Right ventricle myocardium superior (tissue), 1 donor: ENCODE measurements at regions not wholly inside any gene's neighbourhood (a gene's known extent, or its start where the extent isn't known, plus 50 kb on each side); places are given as distances from the start of the nearest gene placed in this dataset.

ENCODE experiments used
- ATAC-seq: fragments of 200-7000 bp; cut with Tn5 transposase; one replicate; pipeline ENCODE4 v1.9.1; 2020; ENCODE audit warnings: mild to moderate bottlenecking; ENCODE audit not compliant: poor library complexity
- DNase-seq: peaks from one replicate; pipeline ENCODE4 v3.0.0-alpha.2; 2020
- intact Hi-C: fragments of 100-400 bp; cut with DNase I; formaldehyde crosslinking; loops from one replicate; pipeline ENCODE4 v1.11.2; 2022
- donor health status: DM: no; HTN: yes; CAD: no; lungs with severe emphysema.

DNA sequence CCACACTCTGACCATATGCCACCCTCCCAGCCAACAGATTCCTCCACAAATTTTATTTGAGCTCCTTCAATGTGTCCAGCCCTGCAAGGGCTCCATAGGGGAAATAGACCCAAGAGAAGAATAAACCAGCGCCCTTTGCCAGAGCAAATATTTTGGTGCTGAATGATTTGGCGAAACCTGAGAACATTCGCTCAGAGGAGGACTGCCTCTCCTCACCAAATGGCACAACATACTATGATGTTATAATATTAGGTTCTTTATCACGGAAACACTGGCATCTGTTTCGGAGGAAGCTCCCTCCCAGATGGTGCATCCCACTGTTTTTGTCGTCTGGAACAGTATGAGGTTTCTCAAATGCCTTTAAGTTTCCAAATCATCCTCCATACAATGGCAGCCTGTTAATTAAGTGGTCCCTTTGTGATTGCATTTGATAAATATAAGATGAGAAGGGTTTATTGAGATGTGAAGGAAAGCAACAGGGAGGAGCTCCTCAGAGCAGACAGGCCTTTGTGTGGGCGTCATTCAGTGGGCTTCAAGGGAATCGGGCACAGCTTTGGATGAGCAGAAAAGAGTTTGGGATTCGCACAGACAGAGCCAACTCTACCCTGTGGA, 139.1 kb upstream of the ADRA1B start:
- ATAC-seq (no peak), DNase-seq (no peak)
- intact Hi-C loops = no loop called here

DNA sequence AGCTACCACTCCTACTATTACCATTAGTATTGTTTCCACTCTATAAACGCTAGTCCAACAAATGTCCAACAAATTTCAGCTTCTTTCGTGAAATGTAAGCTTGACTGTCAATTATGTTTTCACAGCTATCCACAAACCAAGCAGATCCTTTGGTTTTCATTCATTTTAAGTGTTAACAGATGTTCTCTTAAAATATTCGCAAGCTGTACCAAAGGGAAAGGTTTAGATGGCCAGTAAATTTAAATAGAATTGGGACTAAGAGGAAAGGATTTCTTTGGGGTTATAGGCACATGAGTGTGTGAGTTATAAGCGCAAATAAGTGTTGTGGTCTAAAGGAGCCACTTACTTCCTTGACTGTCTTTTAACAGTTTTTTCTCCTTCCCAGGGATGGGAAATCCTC, 136.8 kb upstream of the ADRA1B start:
- ATAC-seq (no peak), DNase-seq (no peak)
- intact Hi-C loops = no loop called here

DNA sequence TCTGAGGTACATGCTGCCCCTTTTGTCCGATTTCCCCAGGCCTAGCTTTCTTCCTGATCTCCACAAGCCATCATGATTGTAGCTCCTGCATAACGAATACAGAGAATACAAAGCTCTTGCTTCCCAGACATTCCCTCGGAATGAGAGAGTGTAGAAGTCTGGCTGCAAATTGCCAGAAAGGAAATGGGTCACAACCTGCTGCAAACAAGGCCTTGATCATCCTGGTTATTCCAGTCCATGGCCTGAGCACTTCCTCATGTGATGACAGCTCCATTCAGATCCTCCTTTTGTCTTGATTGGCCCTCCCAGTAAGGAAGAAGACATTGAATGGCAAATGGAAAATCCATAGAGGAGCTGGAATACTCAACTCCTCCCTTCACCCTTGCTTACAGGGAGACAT, 136.0 kb upstream of the ADRA1B start:
- ATAC-seq = no peak
- intact Hi-C loops = no loop called here
- no peak for DNase-seq

DNA sequence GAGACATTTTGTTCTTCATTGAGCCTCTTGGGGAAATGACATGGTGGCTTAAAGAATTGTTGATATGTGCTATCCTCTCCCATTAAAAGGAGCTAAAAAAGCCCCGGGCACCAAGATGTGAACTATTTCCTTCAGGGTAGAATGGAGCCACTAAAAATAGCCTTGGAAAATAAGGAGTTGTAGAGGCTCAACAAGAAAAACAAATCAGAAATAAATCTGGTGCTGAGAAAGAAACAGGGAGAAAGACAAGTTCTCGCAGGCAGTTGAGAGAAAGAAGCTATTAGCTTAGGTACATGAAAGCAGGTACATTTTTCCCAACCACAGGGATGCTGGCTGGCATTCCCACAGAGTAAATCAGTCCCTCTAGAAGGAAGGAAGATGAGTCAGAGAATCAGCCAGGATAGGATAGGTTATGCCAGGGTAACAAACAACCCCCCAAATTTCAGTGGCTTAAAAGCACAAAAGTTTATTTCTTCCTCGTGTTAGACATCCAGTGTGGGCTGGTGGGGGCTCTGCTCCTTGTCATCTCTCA, 134.6 kb upstream of the ADRA1B start:
- no peak for DNase-seq
- no peak for ATAC-seq
- intact Hi-C loops = no loop called here

DNA sequence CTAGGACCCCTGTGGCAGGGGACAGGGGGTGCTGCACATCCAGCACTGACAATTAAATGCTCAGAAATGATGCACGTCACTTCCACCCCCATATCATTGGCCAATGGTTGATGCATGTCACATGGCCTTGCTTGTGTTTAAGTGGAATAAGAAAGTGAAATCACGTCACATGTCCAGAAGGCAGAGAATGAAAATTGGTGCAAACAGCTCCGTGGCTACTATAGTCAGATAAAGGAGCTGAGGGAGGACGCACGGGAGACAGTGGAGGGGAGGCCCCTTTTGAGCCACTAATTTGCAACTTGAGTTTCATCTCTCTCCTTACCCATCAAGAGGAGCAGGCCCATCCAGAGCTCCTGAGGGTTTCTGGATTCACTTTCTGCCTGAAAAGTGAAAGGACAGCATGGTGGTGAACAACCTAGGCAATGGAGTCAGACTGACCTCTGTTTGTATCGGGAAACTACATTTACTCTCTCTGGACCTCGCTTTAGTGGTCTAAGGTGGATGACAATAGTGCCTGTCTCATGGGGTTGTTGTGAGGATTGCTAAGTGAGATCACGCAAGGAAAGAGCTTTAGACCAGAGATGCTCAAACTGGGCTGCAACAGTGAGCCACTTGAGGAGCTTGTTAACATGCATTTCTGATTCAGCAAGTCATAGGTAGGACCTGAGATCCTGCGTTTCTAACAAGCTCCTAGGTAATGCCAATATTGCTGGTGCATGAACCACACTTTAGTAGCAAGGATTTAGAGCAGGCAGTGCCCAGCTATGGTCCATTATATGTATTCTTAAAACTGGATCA, 133.9 kb upstream of the ADRA1B start:
- ATAC-seq = no peak
- DNase-seq = no peak
- intact Hi-C loops = no loop called here

DNA sequence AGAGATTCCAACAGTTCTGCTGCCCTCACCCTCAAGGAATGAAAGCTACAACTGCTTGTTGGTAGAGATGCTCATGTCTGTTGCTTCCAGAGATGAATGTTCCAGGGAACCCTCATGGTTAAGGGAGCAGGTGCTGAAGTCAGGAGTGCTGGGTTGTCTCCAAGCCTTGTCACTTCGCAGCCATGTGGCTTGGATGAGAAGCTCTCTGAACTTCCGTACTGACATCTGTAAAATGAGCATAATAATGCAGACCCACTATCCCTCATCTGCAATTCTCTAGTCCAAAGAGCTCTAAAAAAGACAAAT, 133.3 kb upstream of the ADRA1B start:
- intact Hi-C loops = no loop called here
- DNase-seq (no peak), ATAC-seq (no peak)

DNA sequence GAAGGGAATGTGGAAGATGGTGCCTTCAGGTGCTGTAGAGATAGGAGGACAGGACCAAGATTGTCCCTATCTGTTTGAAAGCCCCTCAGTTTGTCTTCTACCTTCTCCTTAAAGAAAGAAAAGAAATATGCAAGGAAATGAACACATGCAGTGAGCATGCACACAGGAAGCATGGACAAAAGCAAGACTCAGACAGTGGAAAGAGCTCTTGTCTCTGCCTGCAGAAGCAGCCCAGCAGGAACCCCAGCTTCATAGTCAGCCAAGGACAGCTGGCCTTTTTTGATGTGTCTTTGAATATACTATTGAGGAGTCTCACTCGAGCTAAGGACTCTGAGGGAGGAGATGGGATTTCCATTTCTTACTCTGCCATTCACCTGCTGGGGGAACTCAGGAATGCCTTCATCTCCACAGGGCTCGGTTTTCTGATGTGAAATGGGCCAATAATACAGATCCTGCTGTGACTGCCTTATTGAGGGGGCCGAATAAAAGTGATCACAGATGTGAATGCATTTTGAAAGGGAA, 132.5 kb upstream of the ADRA1B start:
- no peak for ATAC-seq
- DNase-seq = no peak
- intact Hi-C loops = no loop called here

DNA sequence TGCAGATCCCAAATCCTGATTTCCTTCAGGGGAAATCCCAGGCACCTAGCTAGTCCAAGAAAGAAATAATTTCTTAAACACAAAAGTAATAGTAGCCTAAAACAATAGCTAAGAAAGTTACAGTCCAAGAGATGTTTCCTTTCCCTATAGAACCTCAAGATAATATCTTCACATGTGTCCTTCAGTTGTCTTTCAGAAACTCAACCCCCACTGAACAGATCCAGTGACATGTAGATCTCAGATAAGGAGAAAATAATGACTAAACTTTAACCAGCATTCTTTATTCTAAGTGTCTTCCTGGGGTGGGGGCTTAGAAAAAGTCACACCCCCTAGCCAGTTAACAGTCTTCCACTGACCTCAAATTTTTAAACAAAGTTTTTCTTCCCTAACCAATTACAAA, 131.3 kb upstream of the ADRA1B start:
- no peak for DNase-seq
- no peak for ATAC-seq
- intact Hi-C loops = no loop called here

DNA sequence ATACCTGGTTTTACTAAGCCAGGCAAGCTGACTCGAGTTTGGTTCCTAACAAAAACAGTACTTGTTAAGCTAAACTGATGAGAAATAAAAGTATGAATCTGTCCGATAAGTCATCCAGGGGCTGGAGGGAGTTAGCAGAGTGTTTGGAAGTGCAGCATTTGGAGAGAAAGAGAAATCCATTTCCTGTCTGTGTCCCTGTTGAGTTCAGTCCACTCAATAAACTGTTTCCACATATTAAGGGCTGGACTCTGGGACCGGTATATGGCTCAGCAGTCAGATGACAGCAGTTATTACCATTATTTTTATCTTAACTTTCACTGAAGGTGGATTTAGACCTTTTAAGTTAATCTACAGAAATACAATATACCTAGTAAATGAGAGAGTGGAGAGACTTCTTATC, 130.6 kb upstream of the ADRA1B start:
- peak; percentile 47 for ATAC-seq
- intact Hi-C loops = no loop called here
- no peak for DNase-seq

DNA sequence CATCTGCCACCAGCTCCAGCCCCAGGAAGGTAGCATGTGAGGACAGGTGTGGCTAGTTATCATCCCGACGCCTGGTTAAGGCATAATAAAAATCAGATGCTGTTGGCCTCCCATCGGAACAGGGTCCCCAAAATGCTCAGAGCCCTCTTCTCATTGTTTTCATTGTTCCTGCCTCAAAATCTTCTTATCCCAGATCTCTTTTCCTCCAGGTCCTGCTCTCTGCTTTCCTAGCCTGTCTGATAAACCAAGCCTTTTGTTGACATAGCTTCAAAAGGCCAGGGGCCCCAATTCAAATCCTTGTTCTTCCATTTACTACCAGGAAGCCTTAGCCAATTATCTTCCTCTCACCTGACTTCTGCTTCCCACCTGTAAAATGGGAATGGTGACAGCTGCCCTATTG, 130.1 kb upstream of the ADRA1B start:
- ATAC-seq = no peak
- DNase-seq = no peak
- intact Hi-C loops = no loop called here

DNA sequence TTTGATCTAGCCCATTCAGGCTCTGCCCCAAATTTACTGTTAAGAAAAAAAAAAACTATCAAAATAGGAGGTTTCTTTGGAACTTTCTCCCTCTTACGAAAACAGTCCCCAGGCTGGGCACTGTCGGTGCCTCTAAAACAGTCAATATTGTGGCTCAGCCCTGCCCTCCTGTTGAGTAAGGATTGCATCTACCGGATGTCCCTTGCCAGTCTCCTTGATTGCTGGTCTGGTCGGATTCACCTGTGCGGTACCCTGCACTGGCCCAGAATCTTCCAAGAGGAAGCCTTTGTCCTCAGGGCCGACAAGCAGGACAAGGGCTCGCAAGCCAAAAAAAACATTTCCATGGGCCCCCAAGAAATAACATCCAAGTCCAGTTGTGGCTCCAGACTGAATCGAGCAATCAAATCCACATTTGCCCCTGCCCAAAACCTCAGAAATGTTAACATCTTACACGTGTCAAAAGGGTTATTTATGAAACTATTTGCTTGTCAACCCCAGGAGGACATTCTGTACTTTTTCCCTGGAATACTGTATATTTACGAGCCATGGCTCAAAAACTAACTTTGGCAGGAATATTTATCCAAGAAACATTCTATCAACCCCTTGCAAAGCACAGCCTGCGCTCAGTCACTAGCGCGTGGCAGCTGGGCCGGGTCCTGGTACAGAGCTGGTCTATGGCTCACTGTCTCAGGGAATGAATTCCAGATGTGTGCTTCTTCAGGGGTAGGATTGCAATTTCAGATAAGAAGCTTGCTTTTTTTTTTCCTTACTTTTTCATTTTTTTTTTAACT, 129.2 kb upstream of the ADRA1B start:
- ATAC-seq = peak; percentile 92
- intact Hi-C loops = no loop called here
- DNase-seq = peak; percentile 81

DNA sequence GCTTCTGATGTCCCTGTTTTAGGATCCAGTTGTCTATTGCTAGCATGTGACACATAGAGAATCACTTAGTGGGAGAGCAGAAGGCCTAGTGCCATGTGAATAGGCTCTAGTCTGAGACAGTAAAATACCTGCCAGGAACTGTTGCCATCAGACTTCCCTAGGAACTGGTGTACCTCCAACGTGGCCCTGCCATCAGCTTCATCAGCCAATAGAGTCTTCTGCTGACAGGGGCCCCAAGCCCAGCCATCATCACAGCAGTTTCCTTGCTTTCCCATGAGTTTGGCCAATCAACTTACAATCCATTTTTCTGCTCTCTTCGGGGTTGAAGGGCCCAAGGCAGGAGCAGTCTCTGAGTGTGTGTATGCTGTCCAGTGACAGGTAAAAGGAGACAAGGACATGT, 128.4 kb upstream of the ADRA1B start:
- no peak for DNase-seq
- no peak for ATAC-seq
- intact Hi-C loops = no loop called here

DNA sequence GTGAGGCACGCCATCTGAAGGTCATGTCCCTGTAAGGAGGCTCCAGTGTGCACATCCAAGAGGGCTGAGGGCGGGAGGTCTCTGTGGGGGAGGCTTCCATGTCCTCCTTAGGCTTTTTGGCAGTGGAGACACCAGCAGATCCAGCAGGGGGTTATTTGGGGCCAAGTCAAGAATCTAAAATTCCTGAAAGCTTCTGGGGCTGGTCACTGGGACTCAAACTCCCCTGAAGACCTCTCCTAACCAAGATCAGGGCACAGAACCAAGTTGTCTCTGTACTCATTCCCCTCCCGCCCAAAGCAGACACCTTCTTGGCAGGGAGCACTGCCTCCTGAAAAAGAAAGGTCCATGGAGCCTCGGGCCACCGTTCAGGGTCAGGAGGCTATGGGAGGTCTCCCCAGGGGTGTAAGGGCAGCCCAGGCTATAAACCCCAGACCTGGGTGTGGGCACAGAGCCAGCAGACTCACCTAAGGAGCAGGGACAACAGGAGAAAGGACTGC, 127.4 kb upstream of the ADRA1B start:
- ATAC-seq = peak; percentile 36
- DNase-seq = peak; percentile 53
- intact Hi-C loops = no loop called here

DNA sequence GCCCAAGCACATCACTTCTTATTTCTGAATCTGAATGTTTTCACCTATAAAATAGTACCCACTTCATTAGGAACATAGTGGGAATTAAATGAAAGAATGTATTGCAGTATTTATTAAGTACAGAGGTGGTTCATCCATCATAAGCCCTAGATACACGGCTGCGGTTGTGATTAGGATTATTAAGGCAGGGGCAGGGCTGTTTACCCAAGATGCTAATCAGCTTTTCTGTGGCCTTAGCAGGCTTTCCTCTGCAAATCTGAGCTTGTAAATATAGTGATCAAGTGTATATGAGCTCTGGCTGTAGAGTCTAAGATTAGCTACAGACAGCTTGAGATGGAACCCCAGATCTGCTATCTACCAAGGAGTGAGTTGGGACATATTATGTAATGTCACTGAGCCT, 124.1 kb upstream of the ADRA1B start:
- no peak for ATAC-seq
- intact Hi-C loops = no loop called here

DNA sequence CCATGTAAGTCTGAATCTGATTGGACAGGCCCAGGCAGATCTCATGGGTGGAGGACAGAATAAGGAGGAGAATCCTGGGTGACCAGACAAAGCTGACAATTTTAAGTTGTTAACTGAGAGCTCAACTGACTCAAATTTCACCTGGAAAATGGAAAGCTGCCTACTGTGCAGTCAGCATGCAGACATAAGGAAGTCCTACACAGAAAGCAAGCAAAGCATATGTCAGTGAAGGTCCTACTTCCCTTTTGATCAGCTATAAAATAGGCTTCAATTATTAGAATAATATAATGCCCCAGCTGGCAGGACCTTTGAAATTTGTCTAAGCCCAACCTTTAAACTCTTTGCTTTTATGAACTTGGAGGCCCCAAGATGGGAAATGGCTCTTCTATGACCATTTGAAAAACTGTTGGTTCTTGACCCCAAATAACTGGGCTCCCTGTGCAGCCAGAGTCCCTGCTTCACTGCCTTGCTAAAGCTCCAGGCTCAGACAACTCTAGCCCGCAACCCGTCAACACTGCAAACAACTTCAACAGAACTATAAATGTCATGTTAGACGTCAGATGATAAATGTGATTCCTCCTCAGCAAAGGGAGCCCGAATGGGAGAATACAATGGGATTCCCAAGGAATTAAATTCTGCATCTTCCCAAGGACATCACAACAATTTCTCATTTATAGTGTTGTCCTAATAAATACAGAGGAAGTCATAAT, 118.9 kb upstream of the ADRA1B start:
- ATAC-seq (no peak), DNase-seq (no peak)
- intact Hi-C loops = no loop called here

More for the DNA sequence above, 124.1 kb upstream of the ADRA1B start:
- DNase-seq = no peak

DNA sequence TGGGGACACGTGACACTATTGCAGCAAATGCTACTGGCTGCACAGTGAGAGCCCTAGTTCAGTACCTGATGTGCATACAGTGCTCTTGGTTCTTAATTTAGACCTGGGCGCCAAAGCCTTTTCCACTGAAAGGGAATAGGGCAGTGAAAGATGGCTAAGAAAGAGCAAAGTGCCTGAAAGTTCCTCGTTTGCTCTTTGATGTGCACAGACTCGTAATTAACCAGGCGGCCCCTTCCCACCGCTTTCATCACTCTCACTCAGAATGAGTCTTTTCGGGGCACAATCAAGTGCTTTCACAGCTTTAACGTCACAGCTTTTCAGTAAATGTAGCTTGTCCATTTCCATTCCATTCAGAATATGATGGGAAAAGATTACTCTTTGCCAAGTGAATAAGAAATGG, 116.6 kb upstream of the ADRA1B start:
- intact Hi-C loops = no loop called here
- ATAC-seq (no peak), DNase-seq (no peak)

DNA sequence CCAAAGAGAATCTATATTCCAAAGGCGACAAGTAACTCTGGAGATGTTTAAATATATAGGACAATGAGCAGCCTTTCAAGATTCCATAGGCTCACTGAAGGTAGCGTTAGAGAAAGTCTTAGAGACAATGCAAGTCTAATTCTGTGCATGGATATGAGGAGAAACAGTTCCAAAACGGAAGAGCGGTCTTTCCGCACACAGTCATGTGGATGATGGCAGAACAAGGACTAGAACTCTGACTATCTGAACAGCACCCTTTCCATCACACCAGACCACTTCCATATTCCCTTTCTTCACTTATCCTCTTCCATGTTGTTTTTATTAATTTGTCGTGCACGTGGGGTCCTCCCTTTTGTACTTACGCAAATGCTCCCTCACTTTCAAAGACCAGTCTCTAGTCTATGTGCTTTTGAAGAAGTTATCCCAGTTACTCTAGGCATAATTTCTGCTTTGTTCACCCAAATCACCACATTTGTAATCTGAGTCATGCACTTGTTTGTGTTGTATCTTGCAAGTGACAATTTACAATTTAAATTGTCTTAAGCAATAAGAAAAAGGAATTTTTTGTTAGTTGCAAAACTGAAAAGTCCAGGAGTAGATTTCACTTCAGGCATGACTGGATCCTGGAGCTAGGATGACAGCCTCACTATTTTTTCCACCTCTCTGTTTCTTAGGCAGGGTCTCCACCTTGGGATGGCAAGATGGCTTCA, 116.0 kb upstream of the ADRA1B start:
- intact Hi-C loops = no loop called here
- no peak for DNase-seq
- no peak for ATAC-seq

DNA sequence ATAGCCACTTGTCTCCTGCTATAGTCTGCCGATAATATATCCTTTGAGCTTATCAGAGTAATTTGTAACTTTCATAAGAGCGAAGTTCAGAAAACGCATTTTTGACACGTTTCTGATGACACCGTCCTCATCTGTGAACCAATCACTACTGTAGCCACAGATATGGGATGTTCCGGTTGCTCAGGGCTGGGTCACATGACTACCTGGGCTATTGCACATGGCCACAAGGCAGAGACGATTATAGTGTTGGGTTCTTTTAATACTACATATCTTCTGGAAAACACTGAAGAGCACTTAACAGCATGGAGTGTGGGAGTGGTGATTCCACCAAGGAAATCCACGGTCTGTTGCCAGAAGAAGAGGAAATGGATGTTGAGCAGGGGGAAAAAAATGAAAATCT, 115.0 kb upstream of the ADRA1B start:
- intact Hi-C loops = no loop called here
- DNase-seq (no peak), ATAC-seq (no peak)
